ENCODE measurements at regions not wholly inside any gene's neighbourhood (a gene's known extent, or its start where the extent isn't known, plus 50 kb on each side); places are given as distances from the start of the nearest gene placed in this dataset.
A peak's percentile ranks its signal among the peaks of the same experiment; 100 is the strongest.
"Not testable (repeated sequence)": the region's sequence is repeated elsewhere in the genome, so short reads cannot be mapped to it uniquely, and the experiment has no call there.

GRCh38 chr7:41578700-41579099 is 124.2 kb downstream of the INHBA start:
- no peak for DNase-seq (ENCODE audit: low read depth)

GRCh38 chr7:41576166-41576565 is 126.7 kb downstream of the INHBA start:
- no peak for DNase-seq (ENCODE audit: low read depth)

GRCh38 chr7:41574377-41574776 is 128.5 kb downstream of the INHBA start:
- no peak for DNase-seq (ENCODE audit: low read depth)

- no peak for DNase-seq (ENCODE audit: low read depth)
These were observed 129.0 kb downstream of the INHBA start for GRCh38 chr7:41573862-41574261.

- DNase-seq (ENCODE audit: low read depth): no peak
These were observed 129.4 kb downstream of the INHBA start for GRCh38 chr7:41573443-41573842.

GRCh38 chr7:41573015-41573414 is 129.9 kb downstream of the INHBA start:
- no peak for DNase-seq (ENCODE audit: low read depth)

GRCh38 chr7:41571573-41571972 is 131.3 kb downstream of the INHBA start:
- DNase-seq (ENCODE audit: low read depth): no peak

GRCh38 chr7:41570766-41571165 is 132.1 kb downstream of the INHBA start:
- no peak for DNase-seq (ENCODE audit: low read depth)

GRCh38 chr7:41568135-41568534 is 134.8 kb downstream of the INHBA start:
- no peak for DNase-seq (ENCODE audit: low read depth)

GRCh38 chr7:41567731-41568114 is 135.2 kb downstream of the INHBA start:
- no peak for DNase-seq (ENCODE audit: low read depth)

- no peak for DNase-seq (ENCODE audit: low read depth)
These were observed 135.7 kb downstream of the INHBA start for GRCh38 chr7:41567031-41567730.

GRCh38 chr7:41566581-41566980 is 136.3 kb downstream of the INHBA start:
- no peak for DNase-seq (ENCODE audit: low read depth)

GRCh38 chr7:41565655-41566054 is 137.2 kb downstream of the INHBA start:
- no peak for DNase-seq (ENCODE audit: low read depth)

- no peak for DNase-seq (ENCODE audit: low read depth)
These were observed 143.5 kb downstream of the INHBA start for GRCh38 chr7:41559426-41559825.

GRCh38 chr7:41554481-41554880 is 148.4 kb downstream of the INHBA start:
- no peak for DNase-seq (ENCODE audit: low read depth)

GRCh38 chr7:41550046-41550445 is 152.8 kb downstream of the INHBA start:
- DNase-seq (ENCODE audit: low read depth): not testable (repeated sequence)

- peak; percentile 28 for DNase-seq (ENCODE audit: low read depth)
These were observed 158.6 kb downstream of the INHBA start for GRCh38 chr7:41544241-41544640.

- no peak for DNase-seq (ENCODE audit: low read depth)
These were observed 162.3 kb downstream of the INHBA start for GRCh38 chr7:41540601-41541000.

GRCh38 chr7:41538810-41539724 is 163.8 kb downstream of the INHBA start:
- DNase-seq (ENCODE audit: low read depth): peak; percentile 6

- DNase-seq (ENCODE audit: low read depth): no peak
These were observed 165.8 kb downstream of the INHBA start for GRCh38 chr7:41536873-41537665.

- no peak for DNase-seq (ENCODE audit: low read depth)
These were observed 166.6 kb downstream of the INHBA start for GRCh38 chr7:41536122-41536872.

GRCh38 chr7:41529831-41530230 is 173.1 kb downstream of the INHBA start:
- DNase-seq (ENCODE audit: low read depth): no peak
